GM12892 (cell line): ENCODE measurements at regions not wholly inside any gene's neighbourhood (a gene's known extent, or its start where the extent isn't known, plus 50 kb on each side); places are given as distances from the start of the nearest gene placed in this dataset.
"Not testable (repeated sequence)": the region's sequence is repeated elsewhere in the genome, so short reads cannot be mapped to it uniquely, and the experiment has no call there.

Experiments
- DNase-seq: peaks from one replicate; pipeline ENCODE4 v3.0.0; 2011; ENCODE audit not compliant: insufficient read length
- FAIRE-seq: peaks from 2 replicates; lab custom pipeline; 2011; peaks lifted over from hg19 to GRCh38; lab: Jason Lieb, UNC
- POLR2A ChIP-seq: IDR thresholded peaks from 2 replicates; pipeline ENCODE4 v1.6.1; 2011; ENCODE audit warnings: low read depth, low read length, control low read depth
- POLR2AphosphoS5 ChIP-seq: IDR thresholded peaks from 2 replicates; pipeline ENCODE4 v1.6.1; 2011; ENCODE audit warnings: low read depth, low read length, control low read depth
- TAF1 ChIP-seq: IDR thresholded peaks from 2 replicates; pipeline ENCODE4 v1.6.1; 2011; ENCODE audit warnings: low read depth, mild to moderate bottlenecking, control low read depth, low read length, borderline replicate concordance

GRCh38 chr4:11069581-11070211, 359.0 kb downstream of the HS3ST1 start:
- no peak for FAIRE-seq
- DNase-seq = no peak
- TF ChIP-seq POLR2A = no peak
- TF ChIP-seq TAF1 = no peak
- TF ChIP-seq POLR2AphosphoS5 = no peak

DNA sequence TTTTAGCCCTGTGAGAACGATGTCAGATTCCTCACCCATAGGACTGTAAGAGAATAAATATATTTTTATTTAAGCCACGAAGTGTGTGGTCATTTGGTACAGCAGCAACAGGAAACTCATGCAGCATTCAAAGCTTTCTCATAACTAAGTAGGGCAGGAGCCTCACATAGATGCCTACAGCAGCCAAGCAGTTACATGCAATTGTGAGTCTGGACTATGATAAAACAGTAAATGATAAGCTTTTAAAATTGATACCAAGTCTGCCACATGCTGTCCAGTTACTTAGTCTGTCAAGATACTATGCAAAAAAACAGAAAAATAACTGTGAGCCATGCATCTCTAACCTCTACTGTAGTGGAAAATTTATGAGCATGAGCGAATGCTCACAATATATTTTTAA, 359.6 kb downstream of the HS3ST1 start:
- no peak for DNase-seq
- no peak for FAIRE-seq
- TF ChIP-seq POLR2A = no peak
- no peak for TF ChIP-seq POLR2AphosphoS5
- TF ChIP-seq TAF1 = no peak

DNA sequence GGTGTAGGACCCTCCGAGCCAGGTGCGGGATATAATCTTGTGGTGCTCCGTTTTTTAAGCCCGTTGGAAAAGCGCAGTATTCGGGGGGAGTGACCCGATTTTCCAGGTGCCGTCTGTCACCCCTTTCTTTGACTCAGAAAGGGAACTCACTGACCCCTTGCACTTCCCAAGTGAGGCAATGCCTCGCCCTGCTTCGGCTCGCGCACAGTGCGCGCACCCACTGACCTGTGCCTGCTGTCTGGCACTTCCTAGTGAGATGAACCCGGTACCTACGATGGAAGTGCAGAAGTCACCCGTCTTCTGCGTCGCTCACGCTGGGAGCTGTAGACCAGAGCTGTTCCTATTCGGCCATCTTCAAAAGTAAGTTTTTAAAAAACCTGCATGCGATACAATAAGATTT, 362.1 kb downstream of the HS3ST1 start:
- not testable (repeated sequence) for DNase-seq, FAIRE-seq

DNA sequence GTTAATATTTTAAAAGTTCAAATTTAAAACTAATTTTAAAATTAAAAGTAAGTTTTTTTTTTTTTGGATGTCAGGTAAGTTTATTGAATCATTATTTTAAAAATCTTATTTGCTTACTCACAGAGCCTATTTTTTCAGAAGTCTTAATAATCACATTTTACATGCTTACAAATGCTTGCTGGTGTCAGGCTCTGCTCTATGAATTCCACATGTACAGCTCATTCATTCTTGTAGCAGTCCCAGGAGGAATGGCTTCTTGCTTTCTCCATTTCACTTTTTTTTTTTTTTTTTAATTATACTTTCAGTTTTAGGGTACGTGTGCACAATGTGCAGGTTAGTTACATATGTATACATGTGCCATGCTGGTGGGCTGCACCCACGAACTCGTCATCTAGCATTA, 368.1 kb downstream of the HS3ST1 start:
- not testable (repeated sequence) for DNase-seq, FAIRE-seq

- DNase-seq, FAIRE-seq: not testable (repeated sequence)
These were observed 370.4 kb upstream of the CLNK start for GRCh38 chr4:11054937-11055336.

DNA sequence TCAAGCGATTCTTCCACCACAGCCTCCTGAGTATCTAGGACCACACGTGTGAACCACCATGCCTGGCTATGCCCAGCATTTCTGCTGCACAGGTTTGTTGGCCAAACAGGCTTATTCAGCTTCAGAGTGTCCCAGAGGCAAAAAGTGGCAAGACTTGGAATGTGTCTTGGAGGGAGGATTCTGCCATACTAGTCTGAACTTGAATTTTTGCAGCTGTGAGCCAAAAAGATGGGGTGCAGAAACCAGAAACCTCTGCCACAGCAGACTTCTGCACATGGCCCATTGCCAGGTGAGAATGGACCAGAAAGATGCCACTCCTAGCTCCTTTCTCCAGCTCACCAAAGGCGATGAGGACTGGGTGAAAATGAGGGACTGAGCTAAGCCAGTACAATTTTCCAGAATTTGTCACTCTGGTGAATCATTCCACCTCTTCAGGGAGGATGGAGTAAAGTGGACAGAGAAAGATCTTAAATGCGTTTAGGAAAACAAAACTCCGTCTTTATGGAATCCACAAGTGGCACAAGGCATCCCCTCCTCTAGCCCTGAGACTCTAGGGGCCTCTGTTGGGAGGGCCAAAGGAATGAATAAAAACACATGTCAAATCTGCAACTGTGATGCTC, 369.1 kb upstream of the CLNK start:
- TF ChIP-seq POLR2A = no peak
- no peak for TF ChIP-seq POLR2AphosphoS5
- no peak for TF ChIP-seq TAF1
- FAIRE-seq (no peak), DNase-seq (no peak)

GRCh38 chr4:11051181-11051580, 366.6 kb upstream of the CLNK start:
- TF ChIP-seq TAF1 = no peak
- no peak for TF ChIP-seq POLR2AphosphoS5
- TF ChIP-seq POLR2A = no peak
- FAIRE-seq (no peak), DNase-seq (no peak)

- no peak for FAIRE-seq
- no peak for DNase-seq
These were observed 366.2 kb upstream of the CLNK start for GRCh38 chr4:11050766-11051165.

DNA sequence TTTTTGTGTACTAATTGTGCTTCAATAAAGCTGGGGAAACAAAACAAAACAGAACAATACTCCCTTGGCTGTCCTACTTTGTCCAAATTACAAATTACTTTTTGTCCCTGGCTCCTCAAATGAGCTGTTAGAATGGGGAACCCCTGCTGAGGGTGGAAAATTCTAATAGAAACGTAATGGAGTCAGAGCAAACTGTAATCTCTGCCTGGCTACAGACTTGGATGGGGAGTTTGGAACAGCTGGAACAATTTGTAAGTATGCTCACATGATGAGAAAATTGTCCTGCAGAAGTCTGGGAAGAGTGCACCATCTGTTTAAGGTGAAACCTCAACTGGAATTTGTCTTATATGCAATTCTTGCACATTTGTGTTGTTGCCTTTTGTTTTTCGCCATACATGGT, 364.4 kb upstream of the CLNK start:
- no peak for TF ChIP-seq POLR2A
- DNase-seq (no peak), FAIRE-seq (no peak)

More at GRCh38 chr4:11050766-11051165, 366.2 kb upstream of the CLNK start:
- TF ChIP-seq TAF1 (no peak), POLR2AphosphoS5 (no peak), POLR2A (no peak)

- FAIRE-seq (no peak), DNase-seq (no peak)
- TF ChIP-seq POLR2A (no peak), TAF1 (no peak), POLR2AphosphoS5 (no peak)
These were observed 358.2 kb upstream of the CLNK start for GRCh38 chr4:11042760-11043159.

DNA sequence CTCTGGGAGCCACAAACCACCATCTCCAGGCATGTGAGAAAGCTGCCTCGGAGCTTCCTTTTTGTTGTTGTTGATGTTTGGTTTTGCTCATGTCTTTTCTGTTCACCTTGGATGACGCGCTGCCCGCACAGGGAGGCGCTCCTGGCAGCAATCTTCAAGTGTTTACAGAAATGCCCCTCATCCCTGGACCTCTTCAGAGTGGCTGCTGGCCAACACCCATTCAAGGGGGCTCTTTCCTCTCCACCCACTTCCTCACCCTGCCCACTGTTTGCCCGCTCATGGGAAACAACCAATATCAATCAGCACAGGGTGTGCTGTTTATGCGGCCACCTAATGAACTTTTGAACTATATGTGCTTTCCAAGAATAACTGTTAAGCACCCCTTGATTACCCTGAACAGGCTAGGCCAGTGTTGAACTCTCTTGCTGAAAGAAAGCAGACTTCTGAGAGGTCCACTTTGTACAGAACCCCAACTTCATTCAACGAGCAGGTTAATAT, 355.1 kb upstream of the CLNK start:
- DNase-seq (no peak), FAIRE-seq (no peak)
- no peak for TF ChIP-seq POLR2AphosphoS5
- no peak for TF ChIP-seq TAF1
- TF ChIP-seq POLR2A = no peak

GRCh38 chr4:11038926-11039325, 354.4 kb upstream of the CLNK start:
- TF ChIP-seq POLR2AphosphoS5 (no peak), TAF1 (no peak)
- DNase-seq = no peak
- no peak for FAIRE-seq

GRCh38 chr4:11037637-11038036, 353.1 kb upstream of the CLNK start:
- no peak for DNase-seq
- FAIRE-seq = no peak
- TF ChIP-seq TAF1 = no peak
- TF ChIP-seq POLR2A = no peak
- no peak for TF ChIP-seq POLR2AphosphoS5
